ENCODE measurements at regions not wholly inside any gene's neighbourhood (a gene's known extent, or its start where the extent isn't known, plus 50 kb on each side); places are given as distances from the start of the nearest gene placed in this dataset.

- TF ChIP-seq POLR2AphosphoS5 (IDR thresholded peaks at IDR 0.05; ENCODE audit: borderline replicate concordance, low read depth, low read length) (no peak), EZH2 (IDR thresholded peaks at IDR 0.05) (no peak), FOXP2 (optimal IDR thresholded peaks at IDR 0.05; ENCODE audit: control extremely low read depth, extremely low read length, insufficient read depth) (no peak)
Observed at GRCh38 chr11:15318814-15319213, 204.1 kb downstream of the INSC start.

Data from SK-N-MC (cell line).